ENCODE measurements at regions not wholly inside any gene's neighbourhood (a gene's known extent, or its start where the extent isn't known, plus 50 kb on each side); places are given as distances from the start of the nearest gene placed in this dataset.
A peak's percentile ranks its signal among the peaks of the same experiment; 100 is the strongest.

DNA sequence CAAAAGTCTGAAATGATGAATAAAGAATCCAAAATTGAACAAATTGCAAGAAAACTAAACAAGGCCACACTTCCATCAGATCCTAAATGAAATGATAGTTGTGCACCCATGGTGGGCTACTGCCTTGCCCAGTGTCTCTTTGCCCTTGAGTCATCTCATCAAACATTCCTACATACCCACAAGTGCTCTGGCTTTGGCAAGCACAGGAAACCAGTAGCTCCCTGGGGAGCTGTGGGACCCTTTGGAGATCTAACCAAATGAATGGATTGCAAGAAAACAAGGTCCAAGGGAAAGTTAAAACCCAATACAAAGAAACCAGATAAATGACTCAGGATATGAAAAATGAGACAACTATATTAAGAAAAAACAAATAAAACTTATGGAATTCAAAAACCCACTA, 129.8 kb upstream of the TMEM229A start:
- no peaks in the 10 kb centered on the region for H4K20me1 ChIP-seq (ENCODE audit: insufficient read depth, low read length)
- no peak overlapping the region for H3K27ac ChIP-seq (ENCODE audit: low read depth, low read length, poor library complexity, severe bottlenecking)
- no peak overlapping the region for H2AFZ ChIP-seq (ENCODE audit: low read length)
- H3K4me1 ChIP-seq (ENCODE audit: insufficient read depth, low read length, severe bottlenecking) = no peaks in the 10 kb centered on the region
- no peaks in the 10 kb centered on the region for H3K27me3 ChIP-seq (ENCODE audit: insufficient read depth, low read length)
- no peaks in the 10 kb centered on the region for H3K36me3 ChIP-seq (ENCODE audit: insufficient read depth, low read length)
- no peaks in the 10 kb centered on the region for H3K9me3 ChIP-seq (ENCODE audit: low read length)
- H3F3A ChIP-seq (ENCODE audit: insufficient read depth, low read length) = no peaks in the 10 kb centered on the region
- H3K9ac ChIP-seq (ENCODE audit: low read length) = no peak overlapping the region
- no peaks in the 10 kb centered on the region for H3K79me2 ChIP-seq (ENCODE audit: insufficient read depth, low read length)
- TF ChIP-seq, protein P1, sequence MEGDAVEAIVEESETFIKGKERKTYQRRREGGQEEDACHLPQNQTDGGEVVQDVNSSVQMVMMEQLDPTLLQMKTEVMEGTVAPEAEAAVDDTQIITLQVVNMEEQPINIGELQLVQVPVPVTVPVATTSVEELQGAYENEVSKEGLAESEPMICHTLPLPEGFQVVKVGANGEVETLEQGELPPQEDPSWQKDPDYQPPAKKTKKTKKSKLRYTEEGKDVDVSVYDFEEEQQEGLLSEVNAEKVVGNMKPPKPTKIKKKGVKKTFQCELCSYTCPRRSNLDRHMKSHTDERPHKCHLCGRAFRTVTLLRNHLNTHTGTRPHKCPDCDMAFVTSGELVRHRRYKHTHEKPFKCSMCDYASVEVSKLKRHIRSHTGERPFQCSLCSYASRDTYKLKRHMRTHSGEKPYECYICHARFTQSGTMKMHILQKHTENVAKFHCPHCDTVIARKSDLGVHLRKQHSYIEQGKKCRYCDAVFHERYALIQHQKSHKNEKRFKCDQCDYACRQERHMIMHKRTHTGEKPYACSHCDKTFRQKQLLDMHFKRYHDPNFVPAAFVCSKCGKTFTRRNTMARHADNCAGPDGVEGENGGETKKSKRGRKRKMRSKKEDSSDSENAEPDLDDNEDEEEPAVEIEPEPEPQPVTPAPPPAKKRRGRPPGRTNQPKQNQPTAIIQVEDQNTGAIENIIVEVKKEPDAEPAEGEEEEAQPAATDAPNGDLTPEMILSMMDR (IDR thresholded peaks at IDR 0.05; ENCODE audit: low read length) = no peak
- no peak for TF ChIP-seq EZH2 (IDR thresholded peaks at IDR 0.05; ENCODE audit: borderline replicate concordance, low read length)
- H3K4me3 ChIP-seq (ENCODE audit: low read depth, low read length, poor library complexity, severe bottlenecking) = no peak overlapping the region
- H3K9me2 ChIP-seq (ENCODE audit: low read depth, low read length) = no peaks in the 10 kb centered on the region
- H3K4me2 ChIP-seq (ENCODE audit: low read length) = no peak overlapping the region

DNA sequence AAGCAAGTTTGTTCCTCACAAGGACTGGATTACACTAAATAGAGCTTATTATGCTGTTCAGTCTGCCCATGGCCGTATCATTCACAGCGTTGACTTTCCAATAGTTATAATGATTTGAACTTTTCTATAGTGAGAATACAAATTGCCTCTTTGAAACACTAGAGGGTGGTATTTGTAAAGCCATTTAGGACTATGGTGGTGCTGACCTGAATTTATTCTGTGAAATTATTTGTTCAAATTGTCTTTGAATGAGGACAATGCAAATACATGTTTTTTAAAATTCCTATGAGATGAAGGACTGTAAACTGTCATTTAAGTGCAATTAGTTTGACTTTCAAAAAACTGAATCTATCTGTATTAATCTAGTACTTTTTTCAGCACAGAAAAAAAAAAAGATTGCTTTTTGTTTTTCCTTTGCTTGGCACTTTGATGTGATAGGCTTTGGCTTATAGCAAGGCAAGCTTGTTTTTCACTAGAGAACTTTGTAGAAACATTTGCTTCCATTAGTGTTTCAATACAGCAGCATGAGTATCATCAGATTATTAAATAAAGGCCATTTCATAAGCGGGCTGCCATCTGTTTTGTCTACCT, 122.7 kb upstream of the TMEM229A start:
- Histone ChIP-seq H2AFZ (ENCODE audit: low read length) (no peak overlapping the region), H3K4me3 (ENCODE audit: low read depth, low read length, poor library complexity, severe bottlenecking) (no peak overlapping the region), H3F3A (ENCODE audit: insufficient read depth, low read length) (no peaks in the 10 kb centered on the region), H3K9ac (ENCODE audit: low read length) (no peak overlapping the region), H3K27me3 (ENCODE audit: insufficient read depth, low read length) (no peaks in the 10 kb centered on the region), H3K27ac (ENCODE audit: low read depth, low read length, poor library complexity, severe bottlenecking) (no peak overlapping the region), H3K36me3 (ENCODE audit: insufficient read depth, low read length) (no peaks in the 10 kb centered on the region), H3K79me2 (ENCODE audit: insufficient read depth, low read length) (no peaks in the 10 kb centered on the region), H4K20me1 (ENCODE audit: insufficient read depth, low read length) (no peaks in the 10 kb centered on the region), H3K4me2 (ENCODE audit: low read length) (no peak overlapping the region), H3K4me1 (ENCODE audit: insufficient read depth, low read length, severe bottlenecking) (no peaks in the 10 kb centered on the region), H3K9me2 (ENCODE audit: low read depth, low read length) (no peaks in the 10 kb centered on the region), H3K9me3 (ENCODE audit: low read length) (no peaks in the 10 kb centered on the region)
- TF ChIP-seq EZH2 (IDR thresholded peaks at IDR 0.05; ENCODE audit: borderline replicate concordance, low read length) = no peak
- TF ChIP-seq, protein P1 (IDR thresholded peaks at IDR 0.05; ENCODE audit: low read length) = peak; percentile 66

DNA sequence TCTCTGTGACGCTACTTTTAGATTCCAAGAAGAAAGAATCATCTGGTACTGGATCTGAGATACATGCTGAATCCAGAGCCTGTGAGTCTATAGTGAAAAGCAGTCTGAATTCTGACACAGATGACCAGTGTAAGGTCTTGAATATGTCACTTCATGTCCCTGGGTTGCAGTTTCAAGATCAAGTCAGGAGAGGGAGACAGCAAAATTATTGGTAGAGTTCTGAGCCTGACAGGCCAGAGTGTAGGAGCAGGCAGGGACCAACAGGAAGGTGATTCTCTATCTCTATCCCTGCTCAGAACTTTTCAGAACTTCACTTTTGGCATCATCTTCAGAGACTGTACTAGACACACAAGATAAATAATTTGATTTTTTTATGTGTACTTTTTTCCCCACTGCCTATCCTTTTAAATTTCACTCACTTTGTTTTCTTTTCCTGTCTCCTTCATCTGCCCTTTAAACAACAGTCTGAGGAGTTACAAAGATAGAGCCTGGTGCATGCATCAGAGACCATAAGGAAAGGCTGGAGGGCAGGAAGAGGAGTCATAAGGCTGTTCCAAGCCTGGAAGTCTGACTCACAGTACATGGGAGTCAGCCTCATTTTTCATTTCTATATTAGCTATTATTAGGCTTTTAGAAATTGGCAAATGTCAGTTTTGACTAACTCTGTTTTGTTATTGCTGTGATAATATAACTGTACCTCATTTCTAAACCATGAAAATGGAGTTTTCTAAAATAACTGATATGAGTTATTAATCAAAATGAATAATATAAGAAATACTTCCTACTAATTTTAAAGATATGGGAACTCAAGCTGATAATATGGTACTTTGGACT, 120.2 kb upstream of the TMEM229A start:
- Histone ChIP-seq H3K9me3 (ENCODE audit: low read length) (no peaks in the 10 kb centered on the region), H3K9ac (ENCODE audit: low read length) (no peak overlapping the region), H2AFZ (ENCODE audit: low read length) (no peak overlapping the region), H3K4me1 (ENCODE audit: insufficient read depth, low read length, severe bottlenecking) (no peaks in the 10 kb centered on the region), H3K79me2 (ENCODE audit: insufficient read depth, low read length) (no peaks in the 10 kb centered on the region), H3F3A (ENCODE audit: insufficient read depth, low read length) (no peaks in the 10 kb centered on the region), H3K27me3 (ENCODE audit: insufficient read depth, low read length) (no peaks in the 10 kb centered on the region), H3K9me2 (ENCODE audit: low read depth, low read length) (no peaks in the 10 kb centered on the region), H3K27ac (ENCODE audit: low read depth, low read length, poor library complexity, severe bottlenecking) (no peak overlapping the region), H4K20me1 (ENCODE audit: insufficient read depth, low read length) (no peaks in the 10 kb centered on the region), H3K4me2 (ENCODE audit: low read length) (no peak overlapping the region), H3K4me3 (ENCODE audit: low read depth, low read length, poor library complexity, severe bottlenecking) (no peak overlapping the region), H3K36me3 (ENCODE audit: insufficient read depth, low read length) (no peaks in the 10 kb centered on the region)
- TF ChIP-seq EZH2 (IDR thresholded peaks at IDR 0.05; ENCODE audit: borderline replicate concordance, low read length) = no peak
- TF ChIP-seq, protein P1 (IDR thresholded peaks at IDR 0.05; ENCODE audit: low read length) = peak; percentile 64

Measured in OCI-LY1 (cell line).